Mammary epithelial cell (primary cell): ENCODE measurements at regions not wholly inside any gene's neighbourhood (a gene's known extent, or its start where the extent isn't known, plus 50 kb on each side); places are given as distances from the start of the nearest gene placed in this dataset.

Experiments used
- CTCF ChIP-seq, 2 donors: IDR thresholded peaks in 1 of 2; conservative IDR thresholded peaks in 1 of 2; 2 replicates each; pipeline ENCODE4 v1.5.1; 2011 to 2012; ENCODE audit warnings: inconsistent platforms in 2 of 2, low read length in 2 of 2, mild to moderate bottlenecking in 2 of 2, control low read depth in 1 of 2, low read depth in 1 of 2; ENCODE audit not compliant: insufficient read depth in 1 of 2; ENCODE audit errors: extremely low read depth in 1 of 2
- EZH2 ChIP-seq: IDR thresholded peaks from 2 replicates; pipeline ENCODE4 v1.6.1; 2012; ENCODE audit warnings: low read length, inconsistent platforms, borderline replicate concordance

- no peak for TF ChIP-seq CTCF (conservative IDR thresholded peaks at IDR 0.05 in 1 of 2, IDR thresholded peaks at IDR 0.05 in 1 of 2; ENCODE audit: extremely low read depth in 1 of 2, insufficient read depth in 1 of 2, low read depth in 1 of 2, low read length in 2 of 2)
- TF ChIP-seq EZH2 = no peak
Observed at GRCh38 chr16:35745821-35746248, 2286.4 kb downstream of the TP53TG3F start.
